MM.1S (cell line): ENCODE measurements at regions not wholly inside any gene's neighbourhood (a gene's known extent, or its start where the extent isn't known, plus 50 kb on each side); places are given as distances from the start of the nearest gene placed in this dataset.

Source experiments
- EZH2 ChIP-seq: fragments of 300-600 bp; sonication (generic); optimal IDR thresholded peaks from 2 replicates; pipeline ENCODE3; 2017; ENCODE audit warnings: low read depth, mild to moderate bottlenecking, antibody characterized with exemption, low read length, mixed read lengths
- EZH2phosphoT487 ChIP-seq: fragments of 300-600 bp; sonication (generic); IDR thresholded peaks from 2 replicates; pipeline ENCODE4 v1.6.1; 2018; ENCODE audit warnings: antibody characterized with exemption, low read length
- TF ChIP-seq, protein P1 (sequence below): fragments of 300-600 bp; sonication (generic); IDR thresholded peaks from 2 replicates; pipeline ENCODE4 v1.5.1; 2016; ENCODE audit warnings: antibody characterized with exemption, low read length, mixed read lengths

DNA sequence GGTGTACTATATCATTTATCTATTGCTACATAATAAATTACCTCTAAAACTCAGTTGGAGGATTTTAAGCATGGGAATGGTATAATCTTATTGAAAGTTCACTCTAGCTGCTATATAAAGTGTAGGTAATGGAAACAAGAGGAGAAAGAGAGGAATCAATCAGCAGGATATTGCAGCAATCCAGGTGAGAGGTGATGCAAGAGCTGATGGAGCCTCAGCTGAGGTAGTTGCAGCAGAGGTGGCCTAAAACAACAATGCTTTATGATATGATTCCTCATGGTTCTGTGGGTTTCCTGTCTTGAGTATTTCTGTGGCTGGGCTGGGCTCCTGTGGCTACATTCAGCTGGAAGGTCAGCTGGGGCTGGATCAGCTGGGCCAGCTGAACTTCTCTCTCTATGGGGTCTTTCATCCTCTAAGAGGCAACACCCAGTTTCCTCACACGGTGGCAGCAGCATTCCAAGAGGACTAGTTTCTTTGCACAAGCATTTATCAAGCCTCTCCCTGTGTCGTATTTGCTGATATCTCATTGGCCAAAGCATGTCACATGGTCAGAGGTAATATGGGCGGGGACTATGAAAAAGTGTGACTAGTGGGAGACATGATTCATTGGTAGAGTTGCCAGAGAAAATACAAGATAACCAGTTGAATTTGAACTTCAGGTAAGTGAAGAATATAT is 135.4 kb upstream of the LARGE1 start:
- TF ChIP-seq, protein P1, sequence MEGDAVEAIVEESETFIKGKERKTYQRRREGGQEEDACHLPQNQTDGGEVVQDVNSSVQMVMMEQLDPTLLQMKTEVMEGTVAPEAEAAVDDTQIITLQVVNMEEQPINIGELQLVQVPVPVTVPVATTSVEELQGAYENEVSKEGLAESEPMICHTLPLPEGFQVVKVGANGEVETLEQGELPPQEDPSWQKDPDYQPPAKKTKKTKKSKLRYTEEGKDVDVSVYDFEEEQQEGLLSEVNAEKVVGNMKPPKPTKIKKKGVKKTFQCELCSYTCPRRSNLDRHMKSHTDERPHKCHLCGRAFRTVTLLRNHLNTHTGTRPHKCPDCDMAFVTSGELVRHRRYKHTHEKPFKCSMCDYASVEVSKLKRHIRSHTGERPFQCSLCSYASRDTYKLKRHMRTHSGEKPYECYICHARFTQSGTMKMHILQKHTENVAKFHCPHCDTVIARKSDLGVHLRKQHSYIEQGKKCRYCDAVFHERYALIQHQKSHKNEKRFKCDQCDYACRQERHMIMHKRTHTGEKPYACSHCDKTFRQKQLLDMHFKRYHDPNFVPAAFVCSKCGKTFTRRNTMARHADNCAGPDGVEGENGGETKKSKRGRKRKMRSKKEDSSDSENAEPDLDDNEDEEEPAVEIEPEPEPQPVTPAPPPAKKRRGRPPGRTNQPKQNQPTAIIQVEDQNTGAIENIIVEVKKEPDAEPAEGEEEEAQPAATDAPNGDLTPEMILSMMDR: peak; percentile 47
- no peak for TF ChIP-seq EZH2
- TF ChIP-seq EZH2phosphoT487: no peak
